GM23338 (cell line): ENCODE measurements at regions not wholly inside any gene's neighbourhood (a gene's known extent, or its start where the extent isn't known, plus 50 kb on each side); places are given as distances from the start of the nearest gene placed in this dataset.

Experiments
- ATAC-seq: fragments of 200-7000 bp; cut with Tn5 transposase; 3 replicates; pipeline ENCODE4 v1.9.1; 2020
- DNase-seq: peaks from one replicate; pipeline ENCODE4 v3.0.0-alpha.2; 2015; ENCODE audit warnings: low spot score
- H2AFZ ChIP-seq: fragments of 200-600 bp; sonication (generic); 2 replicates; pipeline ENCODE4 v1.8.0; 2016; ENCODE audit warnings: antibody characterized with exemption, mild to moderate bottlenecking, moderate library complexity
- H3F3A ChIP-seq: fragments of 200-600 bp; sonication (generic); replicated peaks from 2 replicates; pipeline ENCODE4 v1.8.0; 2017; ENCODE audit warnings: antibody characterized with exemption, mixed run types, low read depth
- H3K27ac ChIP-seq: fragments of 200-600 bp; sonication (generic); 2 replicates; pipeline ENCODE4 v1.6.1; 2016; ENCODE audit warnings: low read depth
- H3K27me3 ChIP-seq: fragments of 200-600 bp; sonication (generic); 2 replicates; pipeline ENCODE4 v1.8.0; 2016; ENCODE audit warnings: mild to moderate bottlenecking, mixed run types, moderate library complexity; ENCODE audit not compliant: insufficient read depth
- H3K36me3 ChIP-seq: fragments of 200-600 bp; sonication (generic); 2 replicates; pipeline ENCODE4 v1.8.0; 2016; ENCODE audit warnings: mild to moderate bottlenecking; ENCODE audit not compliant: insufficient read depth
- H3K4me1 ChIP-seq: fragments of 200-600 bp; sonication (generic); 2 replicates; pipeline ENCODE4 v1.8.0; 2016; ENCODE audit warnings: mild to moderate bottlenecking, moderate library complexity; ENCODE audit not compliant: insufficient read depth
- H3K4me2 ChIP-seq: fragments of 200-600 bp; sonication (generic); 2 replicates; pipeline ENCODE4 v1.7.1; 2017; ENCODE audit warnings: mixed run types
- H3K4me3 ChIP-seq: fragments of 200-600 bp; sonication (generic); 2 replicates; pipeline ENCODE4 v1.6.1; 2016; ENCODE audit warnings: mixed run types
- H3K79me2 ChIP-seq: fragments of 200-600 bp; sonication (generic); replicated peaks from 2 replicates; pipeline ENCODE4 v1.8.0; 2017; ENCODE audit warnings: mild to moderate bottlenecking; ENCODE audit not compliant: insufficient read depth
- H3K9me2 ChIP-seq: fragments of 200-600 bp; sonication (generic); 2 replicates; pipeline ENCODE4 v1.8.0; 2017; ENCODE audit not compliant: insufficient read depth
- H4K20me1 ChIP-seq: fragments of 200-600 bp; sonication (generic); replicated peaks from 2 replicates; pipeline ENCODE4 v1.8.0; 2017; ENCODE audit warnings: mild to moderate bottlenecking; ENCODE audit not compliant: insufficient read depth
- H3K27ac Mint-ChIP-seq: 2 replicates; pipeline ENCODE4 v1.8.0; 2020; ENCODE audit warnings: inconsistent platforms, mild to moderate bottlenecking, moderate library complexity, mixed read lengths
- H3K27me3 Mint-ChIP-seq: 3 replicates; pipeline ENCODE4 v1.8.0; 2022; ENCODE audit warnings: low read depth, mild to moderate bottlenecking, moderate library complexity, mixed read lengths, inconsistent platforms; ENCODE audit not compliant: insufficient read depth, poor library complexity
- H3K36me3 Mint-ChIP-seq: 3 replicates; pipeline ENCODE4 v1.8.0; 2021; ENCODE audit warnings: low read depth, mild to moderate bottlenecking, inconsistent platforms, moderate library complexity, mixed read lengths
- H3K4me1 Mint-ChIP-seq: 3 replicates; pipeline ENCODE4 v1.8.0; 2020; ENCODE audit warnings: mild to moderate bottlenecking, inconsistent platforms, mixed read lengths
- H3K4me3 Mint-ChIP-seq: 3 replicates; pipeline ENCODE4 v1.8.0; 2021; ENCODE audit warnings: moderate library complexity, mild to moderate bottlenecking, inconsistent platforms, mixed read lengths
- H3K9me3 Mint-ChIP-seq: 3 replicates; pipeline ENCODE4 v1.8.0; 2020; ENCODE audit warnings: moderate library complexity, mild to moderate bottlenecking, inconsistent platforms, mixed read lengths
- CREB1 ChIP-seq: fragments of 250-450 bp; sonication (Bioruptor Pico); IDR thresholded peaks from 2 replicates; pipeline ENCODE4 v1.5.0; 2020; ENCODE audit warnings: low read depth, mild to moderate bottlenecking, moderate library complexity
- ETS1 ChIP-seq: IDR thresholded peaks from 2 replicates; pipeline ENCODE4 v1.6.1; 2016; ENCODE audit warnings: antibody characterized with exemption
- EZH2phosphoT487 ChIP-seq: fragments of 200-600 bp; sonication (generic); IDR thresholded peaks from one replicate; pipeline ENCODE4 v1.8.1; 2018; ENCODE audit warnings: antibody characterized with exemption; ENCODE audit not compliant: unreplicated experiment
- JUNB ChIP-seq: IDR thresholded peaks from one replicate; pipeline ENCODE4 v1.6.1; 2016; ENCODE audit warnings: antibody characterized with exemption; ENCODE audit not compliant: unreplicated experiment
- NANOG ChIP-seq: IDR thresholded peaks from 2 replicates; pipeline ENCODE4 v1.6.1; 2016; ENCODE audit warnings: antibody characterized with exemption, borderline replicate concordance
- POLR2AphosphoS5 ChIP-seq: IDR thresholded peaks from 2 replicates; pipeline ENCODE4 v1.6.1; 2016; ENCODE audit warnings: antibody characterized with exemption, low read depth
- STAT1 ChIP-seq: IDR thresholded peaks from one replicate; pipeline ENCODE4 v1.6.1; 2016; ENCODE audit warnings: antibody characterized with exemption; ENCODE audit not compliant: unreplicated experiment
- ZNF331 ChIP-seq: fragments of 250-450 bp; sonication (Bioruptor Pico); IDR thresholded peaks from 2 replicates; pipeline ENCODE4 v1.5.0; 2020; ENCODE audit warnings: low read depth, mild to moderate bottlenecking, moderate library complexity
- ZNF462 ChIP-seq: fragments of 250-450 bp; sonication (Bioruptor Pico); IDR thresholded peaks from 2 replicates; pipeline ENCODE4 v1.5.0; 2020; ENCODE audit warnings: mild to moderate bottlenecking, moderate library complexity

- no peak for TF ChIP-seq NANOG
- TF ChIP-seq CREB1 (CRISPR knock-in tag), result no peak
- no peak for TF ChIP-seq POLR2AphosphoS5
- TF ChIP-seq JUNB, result no peak
- no peak for TF ChIP-seq ZNF331 (CRISPR knock-in tag)
- no peak for TF ChIP-seq ETS1
- TF ChIP-seq ZNF462, result no peak
Measured at GRCh38 chr11:111019451-111019850, 226.1 kb upstream of the POU2AF2 start (continued).

GRCh38 chr11:111018566-111018965, 227.0 kb upstream of the POU2AF2 start:
- Histone ChIP-seq H3K79me2 (no peaks in the 10 kb centered on the region), H3K27ac (no peak overlapping the region), H4K20me1 (no peaks in the 10 kb centered on the region), H3K36me3 (no peaks in the 10 kb centered on the region), H3K4me3 (no peak overlapping the region), H3K4me1 (no peaks in the 10 kb centered on the region), H3K4me2 (no peak overlapping the region), H3K9me2 (0 out of 2 replicates have a peak, but pooled peaks cover 3% of the 10 kb centered on the region), H3K27me3 (no peaks in the 10 kb centered on the region), H2AFZ (no peak overlapping the region), H3F3A (no peaks in the 10 kb centered on the region)
- H3K27ac Mint-ChIP-seq, result no peak overlapping the region
- peaks cover 9% of the 10 kb centered on the region; the same call in 2 of the 3 replicates for H3K4me1 Mint-ChIP-seq
- no peak overlapping the region for H3K4me3 Mint-ChIP-seq
- no peaks in the 10 kb centered on the region for H3K36me3 Mint-ChIP-seq
- peaks cover 5% of the 10 kb centered on the region for H3K27me3 Mint-ChIP-seq
- no peak for DNase-seq
- ATAC-seq, result no peak
- H3K9me3 Mint-ChIP-seq, result no peaks in the 10 kb centered on the region
- TF ChIP-seq ZNF462 (no peak), ZNF331 (CRISPR knock-in tag) (no peak), STAT1 (no peak), POLR2AphosphoS5 (no peak), EZH2phosphoT487 (no peak), NANOG (no peak)
